NCI-H1048 (cell line): ENCODE measurements at regions not wholly inside any gene's neighbourhood (a gene's known extent, or its start where the extent isn't known, plus 50 kb on each side); places are given as distances from the start of the nearest gene placed in this dataset.

Source experiments
- DNase-seq: peaks from one replicate; lab custom pipeline; 2025; lab: John Stamatoyannopoulos, UW

GRCh38 chr5:124377386-124377785, 369.1 kb downstream of the ZNF608 start:
- no peak for DNase-seq

DNA sequence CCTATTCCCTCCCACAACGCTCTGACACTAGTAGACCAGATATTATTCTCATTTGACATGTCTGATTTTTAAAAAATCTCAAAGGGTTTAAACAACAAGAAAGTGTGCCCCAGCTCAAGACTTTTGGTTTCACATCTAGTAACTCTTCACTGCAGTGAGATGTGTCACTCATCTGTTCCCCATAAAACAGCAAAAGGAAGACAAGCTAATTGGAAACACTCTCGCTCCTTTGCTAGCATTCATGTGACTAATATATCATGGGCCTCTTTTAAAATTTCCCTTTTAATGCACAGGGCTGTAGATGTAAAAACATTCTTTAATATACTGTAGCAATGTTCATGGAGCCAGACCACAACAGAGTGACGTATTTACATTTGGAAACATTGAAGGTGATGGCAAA, 372.6 kb downstream of the ZNF608 start:
- DNase-seq, result no peak

DNA sequence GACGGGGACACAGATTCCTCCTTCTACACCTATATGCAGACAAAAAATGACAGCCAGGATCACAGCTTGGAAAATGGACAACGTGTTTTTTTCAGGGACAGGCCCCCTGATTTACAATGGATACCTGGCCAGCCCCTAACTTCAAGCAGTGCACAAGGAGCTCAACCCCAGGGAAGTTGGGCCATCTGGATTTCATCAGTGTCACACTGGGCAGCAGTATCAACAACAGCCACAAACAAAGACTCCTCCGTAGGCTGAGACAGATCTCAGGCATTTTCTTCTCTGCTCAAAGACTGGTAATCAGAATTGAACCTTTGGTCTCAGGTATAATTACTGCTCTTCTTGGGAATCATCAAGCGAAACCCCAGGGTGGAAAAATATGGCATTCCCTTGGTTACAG, 374.0 kb downstream of the ZNF608 start:
- no peak for DNase-seq

- no peak for DNase-seq
Measured at GRCh38 chr5:124371111-124371706, 375.2 kb downstream of the ZNF608 start.

DNA sequence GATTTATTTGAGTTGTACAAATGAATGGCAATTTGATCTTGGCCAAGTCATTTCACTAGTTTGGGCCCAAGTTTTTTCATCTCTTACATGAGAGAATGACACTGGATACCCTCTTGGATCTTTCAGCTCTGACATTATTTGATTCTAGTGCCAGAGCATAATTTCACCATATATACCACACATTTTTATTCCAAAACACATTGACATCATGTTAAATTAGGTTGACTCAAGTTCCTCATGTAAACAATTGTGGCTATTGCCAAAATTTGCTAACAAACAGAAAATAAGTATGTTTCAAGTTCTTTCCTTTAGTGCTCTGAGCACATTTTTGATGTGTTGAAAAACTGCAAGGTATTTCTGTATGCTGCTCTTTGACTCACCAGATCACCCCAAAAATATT, 375.8 kb downstream of the ZNF608 start:
- no peak for DNase-seq

DNA sequence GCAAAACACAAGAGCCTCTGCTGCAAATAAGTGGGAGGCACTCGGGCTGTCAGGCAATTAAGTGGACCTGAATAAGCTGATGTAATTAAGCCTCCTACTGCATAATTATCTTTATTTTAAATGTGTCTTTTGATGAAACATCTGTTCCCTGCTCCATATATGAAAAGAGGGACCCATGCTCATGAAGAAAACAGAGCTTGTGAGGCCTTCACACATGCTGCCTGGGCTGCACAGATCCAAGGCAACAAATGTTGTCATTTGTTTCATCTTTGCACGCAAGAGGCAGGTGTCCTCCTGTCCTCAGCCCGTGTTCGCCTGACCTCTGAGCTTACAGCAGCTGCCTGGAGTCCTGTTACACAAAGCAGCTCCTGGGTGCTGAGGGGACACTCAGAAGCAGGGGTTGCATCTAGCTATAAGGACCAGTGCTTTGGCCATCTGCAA, 381.1 kb downstream of the ZNF608 start:
- no peak for DNase-seq

GRCh38 chr5:124355928-124356327, 390.5 kb downstream of the ZNF608 start:
- no peak for DNase-seq

GRCh38 chr5:124353016-124353415, 393.4 kb downstream of the ZNF608 start:
- DNase-seq, result no peak

- DNase-seq, result no peak
Measured at GRCh38 chr5:124352312-124352711, 394.1 kb downstream of the ZNF608 start.

DNA sequence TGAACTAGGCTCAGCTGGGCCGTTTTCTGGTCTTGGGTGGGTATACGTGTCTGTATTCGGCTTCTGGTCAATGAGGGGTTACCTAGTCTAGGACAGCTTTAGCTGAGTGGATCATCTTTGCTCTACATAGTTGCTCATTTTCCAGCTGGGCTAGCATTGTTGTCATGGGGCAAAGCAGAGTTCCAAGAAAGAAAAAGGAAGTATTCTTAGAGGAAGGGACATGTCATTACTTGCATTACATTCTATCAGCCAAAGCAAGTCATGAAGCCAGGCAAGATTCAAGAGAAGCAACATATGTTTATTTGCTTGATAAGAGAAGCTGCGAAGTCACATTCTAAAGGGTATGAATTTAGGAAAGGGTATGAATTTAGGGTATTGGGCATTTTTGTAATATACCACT, 396.5 kb downstream of the ZNF608 start:
- no peak for DNase-seq

DNA sequence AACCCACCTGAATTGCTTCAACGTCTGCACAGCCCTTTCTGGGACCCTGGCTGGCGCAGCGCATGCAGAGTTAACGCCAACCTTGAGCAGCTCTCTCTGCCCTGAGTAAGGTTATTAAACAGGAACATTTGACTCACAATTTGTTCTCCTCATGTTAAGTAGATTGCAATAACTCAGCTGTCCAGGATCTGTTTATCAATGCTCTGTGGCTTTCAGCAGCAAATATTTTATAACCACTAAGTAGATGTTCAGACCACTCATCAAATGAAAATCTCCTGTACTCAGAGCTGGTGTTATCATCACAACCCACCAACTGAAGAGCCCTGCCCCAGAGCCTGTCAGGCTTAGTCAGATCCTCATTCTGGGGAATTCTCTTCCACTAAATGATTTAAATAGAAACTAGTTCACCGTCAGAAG, 403.0 kb downstream of the ZNF608 start:
- no peak for DNase-seq

- no peak for DNase-seq
Measured at GRCh38 chr5:124342986-124343385, 403.5 kb downstream of the ZNF608 start.

DNA sequence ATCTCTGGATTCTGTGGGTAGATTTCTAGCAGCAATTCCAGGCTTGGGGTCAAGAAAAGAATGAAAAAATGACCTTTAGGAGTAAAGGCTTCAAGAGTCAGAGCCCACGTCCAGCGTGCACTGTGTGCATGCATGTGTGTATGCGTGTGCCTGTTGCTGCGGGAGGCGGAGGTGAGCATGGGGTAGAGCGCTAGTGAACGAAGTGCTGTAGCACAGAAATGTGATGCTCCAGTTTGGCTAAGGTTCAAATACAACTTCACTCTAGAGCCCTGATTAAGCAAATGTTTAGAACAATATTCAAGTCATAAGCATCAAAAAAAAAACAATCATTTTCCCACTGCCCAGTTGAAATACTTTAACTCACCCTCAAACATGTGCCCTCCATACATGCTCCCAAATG, 403.9 kb downstream of the ZNF608 start:
- DNase-seq, result no peak

DNA sequence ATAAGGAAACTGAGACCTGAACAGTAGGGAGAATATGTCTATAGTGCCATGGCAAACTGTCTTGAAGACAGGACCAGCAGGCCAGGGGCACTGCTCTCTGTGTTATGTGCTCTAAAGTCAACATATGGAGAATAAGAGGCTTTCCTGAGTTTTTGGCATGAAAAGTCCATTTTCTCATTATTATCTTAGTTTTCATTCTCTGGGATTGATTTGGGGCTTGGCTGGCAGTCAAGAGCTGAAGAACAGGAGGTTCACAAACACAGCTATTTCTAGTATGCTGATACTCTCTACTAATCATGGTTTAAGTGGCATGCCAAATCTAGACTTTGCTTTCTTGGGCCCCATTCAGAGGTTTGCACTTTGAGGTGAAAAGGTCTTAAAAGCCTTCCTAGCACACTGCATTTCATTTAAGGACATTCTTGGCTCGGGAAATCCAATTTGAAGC, 404.4 kb downstream of the ZNF608 start:
- DNase-seq, result no peak

GRCh38 chr5:124341066-124341858, 405.2 kb downstream of the ZNF608 start:
- DNase-seq, result no peak

GRCh38 chr5:124337996-124338395, 408.4 kb downstream of the ZNF608 start:
- no peak for DNase-seq

DNA sequence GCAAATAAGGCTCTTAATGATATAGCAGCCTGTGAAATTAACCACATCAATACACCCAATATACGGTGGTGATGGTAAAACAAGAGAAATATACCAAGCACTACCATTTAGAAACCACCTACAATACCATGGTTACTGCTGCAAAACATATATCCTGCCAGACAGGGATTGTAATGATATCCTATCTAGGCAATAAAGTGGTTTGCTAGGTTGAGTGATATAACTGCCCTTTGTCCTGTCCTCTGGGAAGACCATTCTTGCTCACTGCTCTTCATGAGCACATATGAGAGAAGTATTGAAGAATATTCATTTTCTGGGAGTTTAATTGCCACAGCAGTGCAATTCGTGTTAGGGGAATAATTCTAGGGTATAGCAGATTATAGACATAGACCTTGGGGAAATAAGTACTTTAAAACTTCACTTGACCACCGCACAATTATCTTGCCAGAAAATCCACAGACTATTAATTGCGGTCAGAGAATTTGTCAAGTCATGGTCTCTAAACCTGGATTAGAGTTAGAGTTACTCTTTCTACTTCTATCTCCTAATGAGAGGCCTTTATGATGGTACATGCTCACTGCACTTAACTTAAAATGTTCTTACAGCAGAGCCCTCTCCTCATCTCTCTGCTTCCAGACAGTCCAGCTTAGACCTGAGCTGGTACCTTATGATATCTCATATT, 413.0 kb downstream of the ZNF608 start:
- DNase-seq, result no peak

DNA sequence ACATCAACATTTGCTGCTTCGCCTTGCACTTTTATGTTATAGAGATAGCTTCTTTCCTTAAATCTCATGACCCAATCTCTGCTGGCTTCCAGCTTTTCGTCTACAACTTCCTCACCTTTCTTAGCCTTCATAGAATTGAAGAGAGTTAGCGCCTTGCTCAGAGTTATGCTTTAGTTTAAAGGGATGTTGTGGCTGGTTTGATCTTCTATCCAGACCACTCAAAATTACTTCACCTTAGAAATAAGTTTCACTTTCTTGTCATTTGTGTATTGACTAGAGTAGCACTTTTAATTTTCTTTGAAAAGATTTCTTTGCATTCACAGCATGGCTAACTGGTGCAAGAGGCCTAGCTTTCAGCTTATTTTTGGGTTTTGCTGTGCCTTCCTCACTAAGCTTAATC, 414.2 kb downstream of the ZNF608 start:
- DNase-seq, result no peak

- no peak for DNase-seq
Measured at GRCh38 chr5:124330595-124331220, 415.7 kb downstream of the ZNF608 start.

GRCh38 chr5:124328201-124328600, 418.2 kb downstream of the ZNF608 start:
- DNase-seq, result no peak

DNA sequence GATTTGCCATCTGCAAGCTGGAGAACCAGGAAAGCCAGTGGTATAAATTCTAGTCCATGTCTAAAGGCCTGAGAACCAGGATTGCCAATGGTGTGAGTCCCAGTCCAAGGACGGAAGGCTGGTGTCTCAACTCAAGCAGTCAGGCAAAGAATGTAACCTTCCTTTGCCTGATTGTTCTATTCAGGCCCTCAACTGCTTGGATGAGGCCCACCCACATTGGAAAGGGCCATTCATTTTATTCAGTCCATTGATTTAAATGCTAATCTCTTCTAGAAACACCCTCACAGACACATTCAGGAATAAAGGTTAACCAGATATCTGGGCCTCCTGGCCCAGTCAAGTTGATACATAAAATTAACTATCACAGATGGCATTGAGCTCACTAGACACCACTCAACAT, 427.8 kb downstream of the ZNF608 start:
- DNase-seq, result no peak

GRCh38 chr5:124317451-124317850, 429.0 kb downstream of the ZNF608 start:
- no peak for DNase-seq
